ENCODE measurements at regions not wholly inside any gene's neighbourhood (a gene's known extent, or its start where the extent isn't known, plus 50 kb on each side); places are given as distances from the start of the nearest gene placed in this dataset.

GRCh38 chr9:88280816-88281382 is 107.3 kb upstream of the SPIN1 start:
- Histone ChIP-seq H3K4me1 (ENCODE audit: control insufficient read depth, low read length) (no peaks in the 10 kb centered on the region), H3K36me3 (ENCODE audit: control insufficient read depth, low read length) (no peaks in the 10 kb centered on the region), H3K9me3 (ENCODE audit: control insufficient read depth, insufficient read depth, low read length) (no peaks in the 10 kb centered on the region; the same call in 1 of the 2 replicates), H3K27me3 (ENCODE audit: control insufficient read depth, low read length) (no peaks in the 10 kb centered on the region), H3F3A (ENCODE audit: control insufficient read depth, insufficient read depth) (no peaks in the 10 kb centered on the region), H4K20me1 (ENCODE audit: control insufficient read depth, insufficient read depth, low read depth, low read length) (no peaks in the 10 kb centered on the region), H3K4me3 (ENCODE audit: low read length) (no peak overlapping the region), H3K27ac (ENCODE audit: low read depth, low read length) (no peak overlapping the region), H3K9me2 (replicated peaks; ENCODE audit: control insufficient read depth, low read length) (no peaks in the 10 kb centered on the region), H3K4me2 (ENCODE audit: low read length) (no peak overlapping the region), H3K79me2 (ENCODE audit: control insufficient read depth, low read length) (no peaks in the 10 kb centered on the region)
- TF ChIP-seq EZH2phosphoT487 (IDR thresholded peaks at IDR 0.05; ENCODE audit: borderline replicate concordance, low read length): no peak
- no peak for TF ChIP-seq CTCF (IDR thresholded peaks at IDR 0.05; ENCODE audit: low read depth, low read length, poor library complexity, severe bottlenecking)

DNA sequence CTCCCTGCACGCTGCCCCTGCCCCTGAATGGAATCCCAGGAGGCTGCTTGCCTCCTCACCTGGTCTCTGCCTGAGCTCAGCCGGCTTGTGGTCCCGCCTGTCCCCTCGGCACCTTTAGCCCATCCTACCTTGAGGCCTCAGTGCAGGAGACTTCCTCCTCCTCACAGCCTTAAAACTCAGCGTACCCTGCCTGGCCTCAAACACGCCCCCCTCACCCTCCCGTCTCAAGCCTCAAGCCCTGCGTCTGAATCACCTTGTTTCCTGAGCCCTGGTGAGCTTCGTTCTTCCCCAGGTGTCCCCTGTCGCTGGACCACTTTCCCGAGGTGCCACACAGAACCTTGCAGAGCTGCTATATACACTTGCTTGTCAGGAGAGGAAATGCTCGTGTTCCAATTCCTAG is 110.2 kb upstream of the SPIN1 start:
- Histone ChIP-seq H3K27me3 (ENCODE audit: control insufficient read depth, low read length) (no peaks in the 10 kb centered on the region), H3F3A (ENCODE audit: control insufficient read depth, insufficient read depth) (no peaks in the 10 kb centered on the region)

DNA sequence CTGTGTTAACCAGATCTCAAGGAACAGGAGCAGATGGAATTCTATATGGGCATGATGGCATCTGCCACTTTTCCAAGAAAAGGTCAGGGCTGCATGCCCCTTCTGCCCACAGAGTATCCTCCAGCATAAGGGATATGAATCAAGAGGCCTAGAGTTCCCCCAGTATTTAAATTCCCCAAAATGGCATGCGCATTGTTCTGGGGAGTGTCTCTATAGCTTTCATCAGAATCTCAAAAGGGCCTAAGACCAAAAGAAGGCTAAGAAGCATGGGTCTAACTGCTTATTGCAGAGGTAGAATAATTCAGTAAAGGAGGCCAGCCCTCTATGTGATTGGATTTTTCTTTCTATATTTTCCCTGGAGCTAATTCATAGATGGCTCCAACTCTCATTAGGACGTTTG is 114.2 kb upstream of the SPIN1 start:
- no peak overlapping the region for H3K4me3 ChIP-seq (ENCODE audit: low read length)
- H3F3A ChIP-seq (ENCODE audit: control insufficient read depth, insufficient read depth): no peaks in the 10 kb centered on the region
- no peak overlapping the region for H3K4me2 ChIP-seq (ENCODE audit: low read length)
- H3K27me3 ChIP-seq (ENCODE audit: control insufficient read depth, low read length): no peaks in the 10 kb centered on the region
- no peak for TF ChIP-seq EZH2phosphoT487 (IDR thresholded peaks at IDR 0.05; ENCODE audit: borderline replicate concordance, low read length)
- TF ChIP-seq CTCF (IDR thresholded peaks at IDR 0.05; ENCODE audit: low read depth, low read length, poor library complexity, severe bottlenecking): no peak
- no peaks in the 10 kb centered on the region for H3K9me2 ChIP-seq (replicated peaks; ENCODE audit: control insufficient read depth, low read length)
- no peaks in the 10 kb centered on the region for H4K20me1 ChIP-seq (ENCODE audit: control insufficient read depth, insufficient read depth, low read depth, low read length)
- H3K9me3 ChIP-seq (ENCODE audit: control insufficient read depth, insufficient read depth, low read length): no peaks in the 10 kb centered on the region
- no peaks in the 10 kb centered on the region for H3K36me3 ChIP-seq (ENCODE audit: control insufficient read depth, low read length)
- no peak overlapping the region for H3K27ac ChIP-seq (ENCODE audit: low read depth, low read length)
- no peaks in the 10 kb centered on the region for H3K79me2 ChIP-seq (ENCODE audit: control insufficient read depth, low read length)
- H3K4me1 ChIP-seq (ENCODE audit: control insufficient read depth, low read length): no peaks in the 10 kb centered on the region

More for the DNA sequence above, 110.2 kb upstream of the SPIN1 start:
- Histone ChIP-seq H3K4me2 (ENCODE audit: low read length) (no peak overlapping the region), H3K36me3 (ENCODE audit: control insufficient read depth, low read length) (no peaks in the 10 kb centered on the region), H3K9me3 (ENCODE audit: control insufficient read depth, insufficient read depth, low read length) (no peaks in the 10 kb centered on the region), H3K4me3 (ENCODE audit: low read length) (no peak overlapping the region), H3K79me2 (ENCODE audit: control insufficient read depth, low read length) (no peaks in the 10 kb centered on the region), H3K9me2 (replicated peaks; ENCODE audit: control insufficient read depth, low read length) (no peaks in the 10 kb centered on the region), H3K27ac (ENCODE audit: low read depth, low read length) (no peak overlapping the region), H4K20me1 (ENCODE audit: control insufficient read depth, insufficient read depth, low read depth, low read length) (no peaks in the 10 kb centered on the region), H3K4me1 (ENCODE audit: control insufficient read depth, low read length) (no peaks in the 10 kb centered on the region)
- TF ChIP-seq CTCF (IDR thresholded peaks at IDR 0.05; ENCODE audit: low read depth, low read length, poor library complexity, severe bottlenecking) (no peak), EZH2phosphoT487 (IDR thresholded peaks at IDR 0.05; ENCODE audit: borderline replicate concordance, low read length) (no peak)

Measured in DOHH2 (cell line).